ENCODE measurements at regions not wholly inside any gene's neighbourhood (a gene's known extent, or its start where the extent isn't known, plus 50 kb on each side); places are given as distances from the start of the nearest gene placed in this dataset.
"Not testable (repeated sequence)": the region's sequence is repeated elsewhere in the genome, so short reads cannot be mapped to it uniquely, and the experiment has no call there.

DNA sequence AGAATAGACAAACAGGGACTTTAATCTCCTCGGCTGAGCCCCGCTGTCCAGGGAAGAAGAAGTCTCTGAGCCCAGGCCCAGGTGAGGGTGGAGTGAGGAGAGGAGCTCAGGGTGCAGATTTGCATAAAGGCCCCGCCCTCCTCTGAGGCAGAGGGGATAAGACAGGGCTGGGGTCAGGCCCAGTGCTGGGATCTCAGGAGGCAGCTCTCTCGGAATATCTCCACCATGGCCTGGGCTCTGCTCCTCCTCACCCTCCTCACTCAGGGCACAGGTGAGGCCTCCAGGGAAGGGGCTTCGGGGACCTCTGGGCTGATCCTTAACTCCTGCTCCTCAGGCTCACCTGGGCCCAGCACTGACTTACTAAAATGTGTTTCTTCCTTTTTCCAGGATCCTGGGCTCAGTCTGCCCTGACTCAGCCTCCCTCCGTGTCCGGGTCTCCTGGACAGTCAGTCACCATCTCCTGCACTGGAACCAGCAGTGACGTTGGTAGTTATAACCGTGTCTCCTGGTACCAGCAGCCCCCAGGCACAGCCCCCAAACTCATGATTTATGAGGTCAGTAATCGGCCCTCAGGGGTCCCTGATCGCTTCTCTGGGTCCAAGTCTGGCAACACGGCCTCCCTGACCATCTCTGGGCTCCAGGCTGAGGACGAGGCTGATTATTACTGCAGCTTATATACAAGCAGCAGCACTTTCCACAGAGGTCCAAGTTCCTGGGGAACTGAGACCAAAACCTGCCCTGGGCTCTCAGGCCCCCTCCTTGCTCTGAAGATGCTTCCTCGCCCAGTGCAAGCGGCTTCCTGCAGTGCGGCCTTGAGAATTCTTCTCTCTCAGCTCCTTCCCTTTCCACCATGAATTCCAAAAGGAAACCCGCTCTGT, 90.2 kb downstream of the GGTLC2 start:
- not testable (repeated sequence) for H3K27ac ChIP-seq (ENCODE audit: low read length); H3K4me3 ChIP-seq (ENCODE audit: low read length); H3K9ac ChIP-seq (ENCODE audit: low read length); H2AFZ ChIP-seq (ENCODE audit: low read depth, low read length); H3K27me3 ChIP-seq (ENCODE audit: insufficient read depth, low read depth, low read length); H3K79me2 ChIP-seq (replicated peaks; ENCODE audit: insufficient read depth, low read length); H3K9me2 ChIP-seq (ENCODE audit: insufficient read depth, low read length); H3K4me2 ChIP-seq (ENCODE audit: low read length); H3F3A ChIP-seq (ENCODE audit: insufficient read depth, low read length, poor library complexity, severe bottlenecking); H3K9me3 ChIP-seq (ENCODE audit: low read length); H3K36me3 ChIP-seq (ENCODE audit: insufficient read depth, low read length); H4K20me1 ChIP-seq (ENCODE audit: insufficient read depth)

DNA sequence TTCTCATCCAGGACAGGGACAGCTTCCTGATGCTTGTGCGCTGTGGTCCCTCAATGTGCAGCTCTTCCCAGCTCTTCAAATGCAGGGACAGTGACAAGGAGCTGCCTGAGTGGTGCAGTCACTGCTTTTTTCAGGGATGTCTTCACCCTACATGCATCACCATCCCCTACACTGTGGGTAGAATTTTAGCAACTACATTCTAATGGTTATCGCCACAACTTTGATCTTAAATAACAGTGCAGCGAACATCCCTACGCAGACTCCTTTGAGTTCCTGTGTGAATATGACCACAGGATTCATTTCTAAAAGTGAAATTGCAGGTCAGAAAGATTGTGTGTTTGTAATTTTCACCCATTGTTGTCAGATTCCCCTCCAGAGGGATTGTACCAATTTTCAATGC, 90.9 kb downstream of the GGTLC2 start:
- H3K79me2 ChIP-seq (replicated peaks; ENCODE audit: insufficient read depth, low read length); H2AFZ ChIP-seq (ENCODE audit: low read depth, low read length); H3K4me2 ChIP-seq (ENCODE audit: low read length); H3K27me3 ChIP-seq (ENCODE audit: insufficient read depth, low read depth, low read length); H3K36me3 ChIP-seq (ENCODE audit: insufficient read depth, low read length); H3K27ac ChIP-seq (ENCODE audit: low read length); H3F3A ChIP-seq (ENCODE audit: insufficient read depth, low read length, poor library complexity, severe bottlenecking); H3K9me3 ChIP-seq (ENCODE audit: low read length); H3K9ac ChIP-seq (ENCODE audit: low read length); H4K20me1 ChIP-seq (ENCODE audit: insufficient read depth); H3K4me3 ChIP-seq (ENCODE audit: low read length); H3K9me2 ChIP-seq (ENCODE audit: insufficient read depth, low read length): not testable (repeated sequence)

DNA sequence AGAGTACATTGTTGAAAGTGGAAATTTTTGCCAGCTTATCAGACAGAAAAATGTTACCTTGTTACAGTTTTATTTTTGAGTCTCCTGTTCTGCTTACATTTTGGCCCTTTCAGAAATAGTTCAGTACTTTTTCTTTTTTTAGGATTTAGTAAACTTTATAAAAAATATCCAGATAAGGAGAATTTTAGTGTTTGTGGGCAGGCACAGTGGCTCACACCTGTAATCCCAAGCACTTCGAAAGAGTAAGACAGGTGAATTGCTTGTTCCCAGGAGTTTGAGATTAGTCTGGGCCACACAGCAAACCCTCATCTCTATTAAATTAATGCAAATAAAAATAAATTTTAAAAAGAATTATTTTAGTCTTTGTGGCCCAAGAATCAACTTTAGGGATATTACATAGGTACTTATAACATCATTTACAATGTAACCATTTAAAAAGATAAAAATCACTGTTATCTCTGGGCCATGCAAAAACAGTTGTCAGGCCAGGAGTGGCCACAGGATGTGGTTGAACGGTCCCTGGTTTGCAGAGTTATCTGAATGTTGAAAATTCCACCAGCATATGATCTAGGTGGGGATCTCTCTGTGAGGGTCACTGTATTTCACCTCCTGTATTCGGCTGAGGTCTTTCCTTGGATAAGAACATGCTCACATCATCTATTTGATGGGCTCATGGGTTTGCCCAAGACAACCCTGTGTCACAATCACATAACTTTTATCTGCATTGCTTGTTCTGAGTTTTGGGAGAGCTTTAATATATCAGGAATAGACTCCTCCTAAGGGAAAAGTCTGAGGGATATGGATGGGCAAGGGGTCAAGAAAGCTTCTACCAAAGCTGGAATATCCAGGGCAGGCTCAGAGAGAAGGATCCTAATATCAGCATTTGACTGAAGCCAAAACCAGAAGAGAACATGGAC, 91.5 kb downstream of the GGTLC2 start:
- no peaks in the 10 kb centered on the region for H3K79me2 ChIP-seq (replicated peaks; ENCODE audit: insufficient read depth, low read length)
- H3K36me3 ChIP-seq (ENCODE audit: insufficient read depth, low read length): no peaks in the 10 kb centered on the region
- no peak overlapping the region for H2AFZ ChIP-seq (ENCODE audit: low read depth, low read length)
- no peaks in the 10 kb centered on the region for H3K9me3 ChIP-seq (ENCODE audit: low read length)
- no peak overlapping the region for H3K4me2 ChIP-seq (ENCODE audit: low read length)
- no peaks in the 10 kb centered on the region for H3K27me3 ChIP-seq (ENCODE audit: insufficient read depth, low read depth, low read length)
- TF ChIP-seq TAF1 (IDR thresholded peaks at IDR 0.05; ENCODE audit: low read depth): no peak
- TF ChIP-seq, protein P1, sequence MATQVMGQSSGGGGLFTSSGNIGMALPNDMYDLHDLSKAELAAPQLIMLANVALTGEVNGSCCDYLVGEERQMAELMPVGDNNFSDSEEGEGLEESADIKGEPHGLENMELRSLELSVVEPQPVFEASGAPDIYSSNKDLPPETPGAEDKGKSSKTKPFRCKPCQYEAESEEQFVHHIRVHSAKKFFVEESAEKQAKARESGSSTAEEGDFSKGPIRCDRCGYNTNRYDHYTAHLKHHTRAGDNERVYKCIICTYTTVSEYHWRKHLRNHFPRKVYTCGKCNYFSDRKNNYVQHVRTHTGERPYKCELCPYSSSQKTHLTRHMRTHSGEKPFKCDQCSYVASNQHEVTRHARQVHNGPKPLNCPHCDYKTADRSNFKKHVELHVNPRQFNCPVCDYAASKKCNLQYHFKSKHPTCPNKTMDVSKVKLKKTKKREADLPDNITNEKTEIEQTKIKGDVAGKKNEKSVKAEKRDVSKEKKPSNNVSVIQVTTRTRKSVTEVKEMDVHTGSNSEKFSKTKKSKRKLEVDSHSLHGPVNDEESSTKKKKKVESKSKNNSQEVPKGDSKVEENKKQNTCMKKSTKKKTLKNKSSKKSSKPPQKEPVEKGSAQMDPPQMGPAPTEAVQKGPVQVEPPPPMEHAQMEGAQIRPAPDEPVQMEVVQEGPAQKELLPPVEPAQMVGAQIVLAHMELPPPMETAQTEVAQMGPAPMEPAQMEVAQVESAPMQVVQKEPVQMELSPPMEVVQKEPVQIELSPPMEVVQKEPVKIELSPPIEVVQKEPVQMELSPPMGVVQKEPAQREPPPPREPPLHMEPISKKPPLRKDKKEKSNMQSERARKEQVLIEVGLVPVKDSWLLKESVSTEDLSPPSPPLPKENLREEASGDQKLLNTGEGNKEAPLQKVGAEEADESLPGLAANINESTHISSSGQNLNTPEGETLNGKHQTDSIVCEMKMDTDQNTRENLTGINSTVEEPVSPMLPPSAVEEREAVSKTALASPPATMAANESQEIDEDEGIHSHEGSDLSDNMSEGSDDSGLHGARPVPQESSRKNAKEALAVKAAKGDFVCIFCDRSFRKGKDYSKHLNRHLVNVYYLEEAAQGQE (IDR thresholded peaks at IDR 0.05; ENCODE audit: borderline replicate concordance): no peak
- TF ChIP-seq POLR2AphosphoS5 (IDR thresholded peaks at IDR 0.05): no peak
- TF ChIP-seq EZH2 (IDR thresholded peaks at IDR 0.05; ENCODE audit: borderline replicate concordance, insufficient read depth, low read length, poor library complexity, severe bottlenecking): no peak
- TF ChIP-seq SMC3 (conservative IDR thresholded peaks at IDR 0.05; ENCODE audit: poor library complexity): no peak
- TF ChIP-seq, protein P2, sequence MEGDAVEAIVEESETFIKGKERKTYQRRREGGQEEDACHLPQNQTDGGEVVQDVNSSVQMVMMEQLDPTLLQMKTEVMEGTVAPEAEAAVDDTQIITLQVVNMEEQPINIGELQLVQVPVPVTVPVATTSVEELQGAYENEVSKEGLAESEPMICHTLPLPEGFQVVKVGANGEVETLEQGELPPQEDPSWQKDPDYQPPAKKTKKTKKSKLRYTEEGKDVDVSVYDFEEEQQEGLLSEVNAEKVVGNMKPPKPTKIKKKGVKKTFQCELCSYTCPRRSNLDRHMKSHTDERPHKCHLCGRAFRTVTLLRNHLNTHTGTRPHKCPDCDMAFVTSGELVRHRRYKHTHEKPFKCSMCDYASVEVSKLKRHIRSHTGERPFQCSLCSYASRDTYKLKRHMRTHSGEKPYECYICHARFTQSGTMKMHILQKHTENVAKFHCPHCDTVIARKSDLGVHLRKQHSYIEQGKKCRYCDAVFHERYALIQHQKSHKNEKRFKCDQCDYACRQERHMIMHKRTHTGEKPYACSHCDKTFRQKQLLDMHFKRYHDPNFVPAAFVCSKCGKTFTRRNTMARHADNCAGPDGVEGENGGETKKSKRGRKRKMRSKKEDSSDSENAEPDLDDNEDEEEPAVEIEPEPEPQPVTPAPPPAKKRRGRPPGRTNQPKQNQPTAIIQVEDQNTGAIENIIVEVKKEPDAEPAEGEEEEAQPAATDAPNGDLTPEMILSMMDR (IDR thresholded peaks at IDR 0.05; ENCODE audit: poor library complexity, severe bottlenecking): no peak
- TF ChIP-seq RAD21 (conservative IDR thresholded peaks at IDR 0.05): no peak
- no peak for TF ChIP-seq MXI1 (conservative IDR thresholded peaks at IDR 0.05; ENCODE audit: poor library complexity, severe bottlenecking)
- no peak for TF ChIP-seq EP300 (conservative IDR thresholded peaks at IDR 0.05; ENCODE audit: poor library complexity, severe bottlenecking)
- H3F3A ChIP-seq (ENCODE audit: insufficient read depth, low read length, poor library complexity, severe bottlenecking): no peaks in the 10 kb centered on the region
- H3K4me3 ChIP-seq (ENCODE audit: low read length): no peak overlapping the region
- H3K27ac ChIP-seq (ENCODE audit: low read length): no peak overlapping the region
- no peaks in the 10 kb centered on the region for H3K9me2 ChIP-seq (ENCODE audit: insufficient read depth, low read length)
- no peak overlapping the region for H3K9ac ChIP-seq (ENCODE audit: low read length)
- no peaks in the 10 kb centered on the region for H4K20me1 ChIP-seq (ENCODE audit: insufficient read depth)

All from neural cell (in vitro differentiated cells).